GM10266 (cell line): ENCODE measurements at regions not wholly inside any gene's neighbourhood (a gene's known extent, or its start where the extent isn't known, plus 50 kb on each side); places are given as distances from the start of the nearest gene placed in this dataset.
A peak's percentile ranks its signal among the peaks of the same experiment; 100 is the strongest.

Experiments
- DNase-seq: peaks from one replicate; pipeline ENCODE4 v3.0.0; 2012; ENCODE audit errors: extremely low spot score
- TF ChIP-seq, protein P1 (sequence below): IDR thresholded peaks from 2 replicates; pipeline ENCODE4 v1.5.1; 2012; ENCODE audit warnings: mild to moderate bottlenecking, low read depth; ENCODE audit not compliant: control insufficient read depth, insufficient read depth; ENCODE audit errors: missing control alignments

DNA sequence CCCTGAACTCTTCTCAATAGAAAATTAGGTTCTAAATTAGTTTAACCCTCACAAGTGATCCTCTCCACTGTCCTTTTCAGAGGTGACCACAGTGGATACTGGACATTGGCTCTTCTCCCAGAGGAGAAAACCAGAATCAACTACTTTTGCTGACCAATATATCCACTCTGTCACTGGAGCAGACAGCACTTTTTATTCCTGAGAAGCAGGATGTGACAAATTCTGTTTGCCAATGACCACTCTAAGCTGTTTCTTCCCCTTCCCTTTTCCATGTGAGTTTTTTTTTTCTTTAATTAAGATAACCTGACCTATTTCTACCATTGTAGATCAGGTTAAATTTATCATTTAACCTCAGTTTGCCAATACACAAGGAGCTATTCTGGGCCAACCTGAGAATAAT lies 79.7 kb upstream of the ZNF280D start:
- TF ChIP-seq, protein P1, sequence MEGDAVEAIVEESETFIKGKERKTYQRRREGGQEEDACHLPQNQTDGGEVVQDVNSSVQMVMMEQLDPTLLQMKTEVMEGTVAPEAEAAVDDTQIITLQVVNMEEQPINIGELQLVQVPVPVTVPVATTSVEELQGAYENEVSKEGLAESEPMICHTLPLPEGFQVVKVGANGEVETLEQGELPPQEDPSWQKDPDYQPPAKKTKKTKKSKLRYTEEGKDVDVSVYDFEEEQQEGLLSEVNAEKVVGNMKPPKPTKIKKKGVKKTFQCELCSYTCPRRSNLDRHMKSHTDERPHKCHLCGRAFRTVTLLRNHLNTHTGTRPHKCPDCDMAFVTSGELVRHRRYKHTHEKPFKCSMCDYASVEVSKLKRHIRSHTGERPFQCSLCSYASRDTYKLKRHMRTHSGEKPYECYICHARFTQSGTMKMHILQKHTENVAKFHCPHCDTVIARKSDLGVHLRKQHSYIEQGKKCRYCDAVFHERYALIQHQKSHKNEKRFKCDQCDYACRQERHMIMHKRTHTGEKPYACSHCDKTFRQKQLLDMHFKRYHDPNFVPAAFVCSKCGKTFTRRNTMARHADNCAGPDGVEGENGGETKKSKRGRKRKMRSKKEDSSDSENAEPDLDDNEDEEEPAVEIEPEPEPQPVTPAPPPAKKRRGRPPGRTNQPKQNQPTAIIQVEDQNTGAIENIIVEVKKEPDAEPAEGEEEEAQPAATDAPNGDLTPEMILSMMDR: no peak
- no peak for DNase-seq

DNA sequence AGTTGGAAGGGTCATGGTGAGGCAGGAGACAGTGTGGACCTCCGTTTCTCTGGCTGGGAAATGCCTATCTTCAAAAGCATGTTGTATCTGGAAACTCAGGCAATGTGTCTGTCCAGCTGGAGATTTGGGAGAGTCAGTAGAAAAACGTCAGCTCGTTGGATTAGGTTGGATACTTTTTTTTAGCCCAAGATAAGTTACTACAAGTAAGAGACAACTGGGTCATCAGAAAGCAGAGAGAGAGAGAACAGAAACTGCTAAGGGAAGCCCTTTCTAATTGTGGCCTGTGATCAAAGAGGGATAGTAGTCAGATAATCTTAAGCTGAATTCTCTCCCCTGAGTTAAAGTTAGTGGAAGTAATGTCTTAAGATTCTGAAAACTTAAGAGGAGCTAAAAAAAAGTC lies 78.9 kb upstream of the ZNF280D start:
- no peak for DNase-seq
- TF ChIP-seq, protein P1: no peak

DNA sequence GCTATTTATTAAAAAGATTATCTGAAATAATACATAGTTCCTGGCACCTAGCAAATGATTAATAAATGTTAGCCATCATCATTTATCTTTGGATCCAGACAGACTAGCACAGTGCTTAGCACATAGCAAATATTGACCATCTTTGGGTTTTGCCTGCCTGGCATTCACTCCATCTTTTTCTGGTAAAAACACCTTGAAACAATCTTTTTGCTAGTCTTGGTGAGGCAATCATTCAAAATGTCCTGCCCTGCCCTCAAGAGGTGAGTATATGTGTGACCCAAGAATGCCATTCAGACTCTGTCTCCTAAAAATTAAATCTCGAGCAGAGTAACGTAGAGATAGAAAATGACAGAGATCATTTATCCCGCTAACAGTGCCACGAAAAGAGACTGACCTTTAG lies 78.3 kb upstream of the ZNF280D start:
- TF ChIP-seq, protein P1: no peak
- DNase-seq: no peak

DNA sequence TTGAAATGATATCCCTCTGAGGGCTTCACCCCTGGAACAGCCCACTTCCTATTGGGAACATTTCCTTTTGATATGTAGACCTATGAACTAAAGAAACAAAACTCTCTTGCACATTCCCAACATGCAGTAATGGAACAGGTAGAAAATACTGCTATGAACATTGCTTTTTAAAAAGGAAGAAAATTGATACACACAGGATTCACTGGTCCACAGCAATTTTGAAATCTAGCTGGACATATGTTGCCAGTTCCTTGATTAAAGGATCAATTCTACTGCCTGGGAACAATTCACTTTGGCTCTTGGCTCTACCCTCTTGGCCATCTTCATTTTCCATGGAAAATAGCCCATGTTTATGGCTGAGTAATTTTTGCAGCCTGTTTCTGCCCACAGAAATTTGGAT lies 74.9 kb upstream of the ZNF280D start:
- TF ChIP-seq, protein P1: no peak
- no peak for DNase-seq

DNA sequence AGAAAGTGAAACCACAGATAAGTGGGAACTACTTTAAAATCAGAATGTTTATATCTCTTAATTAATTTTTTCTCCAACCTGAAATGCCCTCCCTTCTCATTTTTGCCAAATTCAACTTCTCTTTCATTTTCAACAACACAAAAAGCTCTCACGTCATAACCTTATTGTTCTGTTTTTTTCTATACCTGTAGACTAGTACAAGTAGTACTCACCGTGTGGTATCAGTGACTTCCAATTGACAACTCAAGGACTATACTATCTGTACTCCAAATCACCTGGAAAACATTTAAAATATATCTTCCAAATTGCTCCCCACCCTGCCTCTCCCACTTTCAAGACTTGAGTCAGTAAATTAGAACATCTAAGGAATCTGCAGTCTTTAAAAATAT lies 72.8 kb upstream of the ZNF280D start:
- DNase-seq: no peak
- TF ChIP-seq, protein P1: no peak

DNA sequence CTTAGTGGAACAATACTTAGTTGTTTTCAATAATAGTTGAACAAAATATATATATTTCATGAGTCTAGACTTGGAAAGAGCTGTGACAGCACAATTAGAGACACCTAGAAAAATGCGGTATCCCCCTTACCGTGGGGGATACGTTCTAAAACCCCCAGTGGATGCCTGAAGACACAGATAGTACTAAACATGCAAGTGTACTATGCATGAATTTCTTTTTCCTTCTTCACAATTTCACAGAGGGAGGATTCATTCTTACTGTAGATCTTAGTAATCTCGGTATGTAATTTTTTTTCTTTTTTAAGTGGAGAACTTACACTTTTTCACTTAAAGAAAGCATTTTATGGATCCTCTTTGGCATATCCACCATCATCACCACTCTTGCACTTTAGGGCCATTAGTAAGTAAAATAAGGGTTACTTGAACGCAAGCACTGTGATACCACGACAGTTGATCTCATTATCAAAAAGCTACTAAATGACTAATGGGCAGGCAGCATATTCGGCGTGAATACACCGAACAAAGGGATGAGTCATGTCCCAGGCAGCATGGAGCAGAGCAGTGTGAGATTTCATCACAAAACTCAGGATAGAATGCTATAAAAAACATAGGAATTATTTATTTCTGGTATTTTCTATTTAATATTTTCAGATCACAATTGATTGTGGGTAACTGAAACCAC lies 72.3 kb upstream of the ZNF280D start:
- TF ChIP-seq, protein P1: no peak

DNA sequence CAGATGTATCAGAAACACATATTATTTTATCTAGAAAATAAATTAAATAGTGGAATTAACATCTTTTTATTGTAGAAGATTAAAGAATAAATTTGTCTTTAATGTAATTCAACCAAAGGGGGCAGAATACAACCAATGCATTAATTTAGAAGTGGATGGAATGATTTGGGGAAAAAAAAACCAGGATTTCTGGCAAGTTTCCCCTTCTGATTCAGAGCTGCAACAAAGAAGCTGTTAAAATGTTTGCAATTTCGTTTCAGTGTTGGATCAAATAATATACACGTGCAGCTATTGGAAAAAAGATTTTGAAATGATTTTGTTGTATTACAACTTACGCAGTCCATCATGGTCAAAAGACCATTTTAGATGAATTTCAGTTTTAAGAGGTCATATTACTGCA lies 71.6 kb upstream of the ZNF280D start:
- TF ChIP-seq, protein P1: no peak
- DNase-seq: no peak

More for the DNA sequence above, 72.3 kb upstream of the ZNF280D start:
- DNase-seq: peak; percentile 23
